ENCODE measurements at regions not wholly inside any gene's neighbourhood (a gene's known extent, or its start where the extent isn't known, plus 50 kb on each side); places are given as distances from the start of the nearest gene placed in this dataset.

- TF ChIP-seq CUX1 (IDR thresholded peaks at IDR 0.05; ENCODE audit: insufficient replicate concordance, low read depth, low read length) (no peak), IRF4 (IDR thresholded peaks at IDR 0.05; ENCODE audit: low read depth, low read length) (no peak), POLR2A (IDR thresholded peaks at IDR 0.05; ENCODE audit: low read depth, low read length) (no peak), KAT2A (conservative IDR thresholded peaks at IDR 0.05; ENCODE audit: control insufficient read depth, low read depth, low read length) (no peak), POLR2AphosphoS5 (IDR thresholded peaks at IDR 0.05; ENCODE audit: low read length) (no peak), YY1 (IDR thresholded peaks at IDR 0.05; ENCODE audit: low read depth, low read length) (no peak), ATF7 (IDR thresholded peaks at IDR 0.05; ENCODE audit: low read depth) (no peak), IKZF1 (conservative IDR thresholded peaks at IDR 0.05) (no peak), FOS (IDR thresholded peaks at IDR 0.05; ENCODE audit: borderline replicate concordance, extremely low read depth, insufficient read length) (no peak), GATAD2B (conservative IDR thresholded peaks at IDR 0.05; ENCODE audit: low read depth) (no peak)
Observed at GRCh38 chr12:111163422-111163821, 205.5 kb downstream of the PHETA1 start (continued).

- H3K79me2 ChIP-seq (ENCODE audit: control insufficient read depth, insufficient read depth, low read length), result no peaks in the 10 kb centered on the region
- no peak for TF ChIP-seq KLF5 (IDR thresholded peaks at IDR 0.05; ENCODE audit: partially characterized antibody)
- no peak for TF ChIP-seq REST (IDR thresholded peaks at IDR 0.05; ENCODE audit: low read depth, low read length)
- TF ChIP-seq IRF3 (IDR thresholded peaks at IDR 0.05), result no peak
- TF ChIP-seq HSF1 (IDR thresholded peaks at IDR 0.05; ENCODE audit: low read depth, low read length), result no peak
Observed at GRCh38 chr12:111161898-111162297, 207.0 kb downstream of the PHETA1 start.

More at GRCh38 chr12:111161898-111162297, 207.0 kb downstream of the PHETA1 start:
- ATAC-seq (no peak), DNase-seq (ENCODE audit: low read depth, low spot score) (no peak), FAIRE-seq (no peak)
- SMC1A ChIA-PET (ENCODE audit: uncharacterized antibody, unreplicated experiment), result no interaction called here
- BruUV-seq (replicated peaks), result no TSS peak
- Histone ChIP-seq H3K27me3 (replicated peaks in 1 of 2; ENCODE audit: control insufficient read depth in 2 of 2, insufficient read depth in 2 of 2, low read length in 1 of 2) (no peaks in the 10 kb centered on the region; a peak in 1 of 4 replicates), H3K27ac (ENCODE audit: control insufficient read depth, insufficient read depth) (no peak overlapping the region), H3K4me1 (ENCODE audit: control insufficient read depth, insufficient read depth, low read length) (no peaks in the 10 kb centered on the region), H3K4me2 (ENCODE audit: control insufficient read depth, insufficient read depth) (no peak overlapping the region), H4K20me1 (ENCODE audit: control insufficient read depth, insufficient read depth) (no peaks in the 10 kb centered on the region), H3K9ac (ENCODE audit: control insufficient read depth, insufficient read depth, low read length) (no peak overlapping the region), H2AFZ (ENCODE audit: control insufficient read depth, low read depth, low read length) (no peak overlapping the region), H3K4me3 (no peak overlapping the region), H3K9me3 (replicated peaks; ENCODE audit: control insufficient read depth, insufficient read depth, low read length) (no peaks in the 10 kb centered on the region), H3K36me3 (ENCODE audit: control insufficient read depth in 2 of 2, insufficient read depth in 2 of 2, low read length in 1 of 2) (no peaks in the 10 kb centered on the region)
- WGBS (ENCODE audit: insufficient coverage, insufficient replicate concordance, low lambda C conversion rate, missing lambda C conversion rate), result 56% methylated on average over 7 of the region's 7 CpGs
- RAD21 ChIA-PET (ENCODE audit: unreplicated experiment), result no interaction called here
- in situ Hi-C loops (cut with MboI) (no loop called here), intact Hi-C loops (cut with micrococcal nuclease; ENCODE audit: unreplicated experiment) (no loop called here)
- CTCF ChIA-PET, result no interaction called here
- POLR2A ChIA-PET, result no interaction called here
